ENCODE measurements at regions not wholly inside any gene's neighbourhood (a gene's known extent, or its start where the extent isn't known, plus 50 kb on each side); places are given as distances from the start of the nearest gene placed in this dataset.

DNA sequence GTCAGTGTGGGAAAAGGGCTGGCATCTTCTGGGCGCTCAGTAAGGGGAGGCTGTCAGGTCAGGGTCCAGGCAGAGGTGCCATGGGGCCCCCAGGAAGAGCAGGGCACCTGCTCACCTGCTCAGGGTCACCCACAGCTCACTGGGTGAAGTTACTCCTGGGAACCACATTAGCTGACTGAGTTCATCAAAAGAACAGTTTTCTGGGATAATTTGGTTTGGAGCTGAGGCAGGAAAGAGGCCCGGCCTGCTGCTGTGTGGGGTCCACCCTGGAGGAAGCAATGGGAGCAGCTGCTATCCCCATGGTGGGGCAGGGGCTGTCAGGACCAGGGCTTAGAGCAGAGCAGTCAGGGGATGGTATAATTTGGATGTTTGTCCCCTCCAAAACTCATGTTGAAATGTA lies 97.2 kb upstream of the GPC1 start:
- H3K14ac ChIP-seq (ENCODE audit: insufficient read length): no peak overlapping the region
- H4K91ac ChIP-seq (replicated peaks; ENCODE audit: insufficient read length, low read length): no peak overlapping the region
- no peaks in the 10 kb centered on the region for H4K20me1 ChIP-seq (replicated peaks in 1 of 2; ENCODE audit: control insufficient read depth in 1 of 2, insufficient read depth in 2 of 2, low read length in 2 of 2)
- no peak overlapping the region for H3K18ac ChIP-seq (ENCODE audit: extremely low read depth, low read length)
- no peak overlapping the region for H2BK120ac ChIP-seq (replicated peaks; ENCODE audit: low read depth, low read length)
- ChIA-PET POLR2A (ENCODE audit: partially characterized antibody) (no interaction called here), CTCF (ENCODE audit: partially characterized antibody) (no interaction called here)
- DNase-seq (ENCODE audit: low read depth in 1 of 2, low spot score in 2 of 2) (no peak), FAIRE-seq (no peak)
- no peak overlapping the region for H3K4me2 ChIP-seq (ENCODE audit: insufficient read depth in 1 of 2, low read depth in 2 of 2, low read length in 2 of 2)
- no peak overlapping the region for H2BK15ac ChIP-seq (ENCODE audit: low read length)
- no peak overlapping the region for H2BK12ac ChIP-seq (ENCODE audit: low read depth, low read length)
- H3K79me2 ChIP-seq (ENCODE audit: control insufficient read depth in 1 of 2, insufficient read depth in 2 of 2, low read length in 2 of 2): no peaks in the 10 kb centered on the region
- no peak overlapping the region for H4K8ac ChIP-seq (ENCODE audit: extremely low read depth, insufficient read depth, low read length)
- H3K27ac ChIP-seq (ENCODE audit: low read depth, low read length): no peak overlapping the region
- H3K79me1 ChIP-seq (ENCODE audit: low read depth, low read length): no peaks in the 10 kb centered on the region
- H3K56ac ChIP-seq (replicated peaks; ENCODE audit: insufficient read length, low read depth, low read length): no peak overlapping the region
- H3K4me1 ChIP-seq (replicated peaks in 1 of 4; ENCODE audit: control insufficient read depth in 3 of 4, insufficient read depth in 4 of 4, low read length in 3 of 4): no peaks in the 10 kb centered on the region
- H2BK5ac ChIP-seq (ENCODE audit: low read depth, low read length): no peak overlapping the region
- no peaks in the 10 kb centered on the region for H3K23me2 ChIP-seq (ENCODE audit: low read depth, low read length)
- H4K5ac ChIP-seq (ENCODE audit: insufficient read length, low read depth, low read length): no peak overlapping the region
- H3K4ac ChIP-seq (replicated peaks; ENCODE audit: insufficient read length, low read depth, low read length): no peak overlapping the region
- H2AFZ ChIP-seq (ENCODE audit: low read length): no peak overlapping the region
- WGBS, 2 experiments (ENCODE audit: extremely low coverage in 1 of 2, insufficient coverage in 1 of 2, insufficient read length in 1 of 2, insufficient replicate concordance in 2 of 2, low coverage in 1 of 2, low lambda C conversion rate in 2 of 2, missing lambda C conversion rate in 1 of 2): 91% methylated on average over 2 of the region's 2 CpGs; no CpG with 5 or more reads in 1 of the 2 experiments
- no peak overlapping the region for H3K4me3 ChIP-seq (ENCODE audit: extremely low read depth in 1 of 4, insufficient read depth in 2 of 4, low read depth in 3 of 4, low read length in 4 of 4)
- no peak overlapping the region for H3K9ac ChIP-seq (replicated peaks in 1 of 4; ENCODE audit: extremely low read depth in 1 of 4, low read depth in 3 of 4, low read length in 3 of 4)
- H3K27me3 ChIP-seq (replicated peaks in 1 of 4; ENCODE audit: control insufficient read depth in 3 of 4, extremely low read depth in 1 of 4, insufficient read depth in 3 of 4, low read length in 3 of 4): no peaks in the 10 kb centered on the region
- no peak overlapping the region for H3K23ac ChIP-seq (ENCODE audit: insufficient read length)
- no peaks in the 10 kb centered on the region for H3K36me3 ChIP-seq (ENCODE audit: control insufficient read depth in 2 of 4, insufficient read depth in 4 of 4, low read length in 3 of 4)
- no peak overlapping the region for H2AK5ac ChIP-seq (ENCODE audit: low read depth, low read length)
- H3K9me3 ChIP-seq (ENCODE audit: insufficient read depth in 2 of 2, low read depth in 1 of 2, low read length in 1 of 2): peaks cover 0 to 3% of the 10 kb centered on the region in 2 experiments; a peak in 2 of 4 replicates
- H2BK20ac ChIP-seq (ENCODE audit: low read length): no peak overlapping the region
- TF ChIP-seq FOSL1 (IDR thresholded peaks at IDR 0.05; ENCODE audit: insufficient read depth, low read depth, low read length): no peak
- no peak for TF ChIP-seq MAFK (IDR thresholded peaks at IDR 0.05; ENCODE audit: low read depth, low read length)

Measured in H1 (cell line).